ENCODE measurements at regions not wholly inside any gene's neighbourhood (a gene's known extent, or its start where the extent isn't known, plus 50 kb on each side); places are given as distances from the start of the nearest gene placed in this dataset.

DNA sequence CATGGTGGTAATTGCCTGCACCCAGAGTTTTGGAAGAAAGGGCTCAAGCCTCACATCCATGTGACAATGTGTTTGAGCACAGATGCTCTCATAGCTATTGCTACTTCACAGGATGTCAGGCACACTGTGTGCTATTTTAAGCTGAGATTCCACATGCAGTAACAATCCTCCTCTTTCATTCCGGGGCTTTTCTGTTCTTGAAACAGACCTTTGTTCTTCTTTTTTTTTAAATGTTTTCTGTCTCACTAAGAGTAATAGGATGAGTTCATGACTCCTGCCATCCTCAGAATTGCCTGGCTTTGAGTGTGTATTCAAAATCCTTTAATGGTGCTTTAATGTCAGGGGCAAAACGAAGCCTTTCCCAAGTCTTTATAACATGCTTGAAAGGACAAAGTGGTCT lies 198.9 kb downstream of the ABCC12 start:
- no peak overlapping the region for H3K27ac ChIP-seq
- TF ChIP-seq ZFX (IDR thresholded peaks at IDR 0.05; ENCODE audit: borderline replicate concordance) (no peak), CTCF (IDR thresholded peaks at IDR 0.05) (no peak)

DNA sequence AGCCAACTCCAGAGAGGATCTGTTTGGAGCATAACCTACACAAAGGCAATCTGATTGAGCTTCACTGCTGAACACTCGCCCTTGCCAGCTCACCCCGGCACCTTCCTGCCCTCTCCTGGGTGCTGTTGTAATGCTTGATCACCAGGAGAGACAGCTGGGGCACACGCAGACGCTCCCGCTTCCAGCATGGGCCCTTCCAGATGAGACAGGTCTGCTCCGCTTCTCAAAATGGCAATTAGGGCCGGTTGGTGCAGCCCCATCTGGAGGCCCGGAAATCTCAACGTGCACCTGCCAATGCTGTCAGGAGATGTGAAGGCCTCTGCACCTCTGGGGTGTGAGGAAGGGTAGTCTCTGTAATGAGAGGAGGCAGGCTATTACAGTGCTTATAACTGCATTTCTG lies 206.1 kb downstream of the ABCC12 start:
- TF ChIP-seq CTCF (IDR thresholded peaks at IDR 0.05) (no peak), ZFX (IDR thresholded peaks at IDR 0.05; ENCODE audit: borderline replicate concordance) (no peak)

GRCh38 chr16:47949276-47949675 lies 206.5 kb downstream of the ABCC12 start:
- H3K27ac ChIP-seq = no peak overlapping the region
- TF ChIP-seq CTCF (IDR thresholded peaks at IDR 0.05) = no peak
- TF ChIP-seq ZFX (IDR thresholded peaks at IDR 0.05; ENCODE audit: borderline replicate concordance) = no peak

More for the DNA sequence above, 206.1 kb downstream of the ABCC12 start:
- H3K27ac ChIP-seq = no peak overlapping the region

DNA sequence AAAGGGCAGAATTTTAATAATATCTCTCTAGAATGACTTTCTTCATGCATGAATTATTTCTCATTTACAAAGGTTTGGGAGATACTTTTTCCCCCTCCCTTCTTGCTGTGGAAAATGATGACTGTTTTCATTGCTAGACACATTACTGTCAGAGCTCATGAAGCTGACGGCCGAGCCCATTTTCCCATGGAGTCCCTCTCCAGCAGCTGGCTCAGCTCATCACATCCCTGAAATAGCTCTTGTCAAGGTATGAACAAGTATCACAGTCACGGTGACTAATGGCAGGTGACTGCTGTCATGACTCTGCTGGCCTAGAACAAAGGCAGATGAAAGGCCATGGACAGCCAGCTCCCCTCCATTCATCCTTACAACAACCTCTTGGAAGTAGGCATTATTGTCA lies 208.1 kb downstream of the ABCC12 start:
- TF ChIP-seq CTCF (IDR thresholded peaks at IDR 0.05) = no peak
- no peak for TF ChIP-seq ZFX (IDR thresholded peaks at IDR 0.05; ENCODE audit: borderline replicate concordance)
- no peak overlapping the region for H3K27ac ChIP-seq

- no peak overlapping the region for H3K27ac ChIP-seq
- no peak for TF ChIP-seq CTCF (IDR thresholded peaks at IDR 0.05)
- TF ChIP-seq ZFX (IDR thresholded peaks at IDR 0.05; ENCODE audit: borderline replicate concordance) = no peak
Measured at GRCh38 chr16:47946092-47946491, 209.7 kb downstream of the ABCC12 start.

GRCh38 chr16:47944589-47944988 lies 211.2 kb downstream of the ABCC12 start:
- no peak overlapping the region for H3K27ac ChIP-seq
- TF ChIP-seq ZFX (IDR thresholded peaks at IDR 0.05; ENCODE audit: borderline replicate concordance) = no peak
- TF ChIP-seq CTCF (IDR thresholded peaks at IDR 0.05) = no peak

DNA sequence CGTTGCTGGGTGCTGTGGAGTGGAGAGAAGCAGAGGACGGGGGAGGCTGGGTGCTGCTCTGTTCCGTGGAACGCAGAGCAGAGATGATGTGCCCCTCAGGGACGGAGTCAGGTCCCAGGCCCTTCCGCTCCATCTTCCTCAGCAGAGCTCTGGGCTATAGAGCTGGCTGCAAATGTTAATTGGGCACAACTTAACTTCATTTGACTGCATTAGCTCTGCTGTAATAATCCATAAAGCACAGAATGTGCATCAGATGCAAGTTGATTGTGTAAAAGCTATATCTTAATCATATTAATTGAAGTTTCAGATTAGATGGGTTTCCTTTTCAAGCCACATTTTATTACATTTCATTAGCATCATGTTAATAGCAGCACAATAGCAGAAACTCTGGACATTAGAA lies 212.6 kb downstream of the ABCC12 start:
- no peak overlapping the region for H3K27ac ChIP-seq
- TF ChIP-seq CTCF (IDR thresholded peaks at IDR 0.05) (no peak), ZFX (IDR thresholded peaks at IDR 0.05; ENCODE audit: borderline replicate concordance) (no peak)

Measured in 22Rv1 (cell line).